ENCODE measurements at regions not wholly inside any gene's neighbourhood (a gene's known extent, or its start where the extent isn't known, plus 50 kb on each side); places are given as distances from the start of the nearest gene placed in this dataset.
"Not testable (repeated sequence)": the region's sequence is repeated elsewhere in the genome, so short reads cannot be mapped to it uniquely, and the experiment has no call there.

GRCh38 chr3:3433711-3434110 is 254.2 kb upstream of the CRBN start:
- intact Hi-C loops (cut with DNase I): no loop called here
- Histone ChIP-seq H3K36me3 (no peaks in the 10 kb centered on the region), H3K4me3 (no peak overlapping the region), H3K27me3 (no peaks in the 10 kb centered on the region), H3K27ac (no peak overlapping the region), H3K9me3 (no peaks in the 10 kb centered on the region), H3K4me1 (no peaks in the 10 kb centered on the region)
- TF ChIP-seq POLR2AphosphoS5 (IDR thresholded peaks at IDR 0.05) (no peak), POLR2A (IDR thresholded peaks at IDR 0.05) (no peak), EP300 (IDR thresholded peaks at IDR 0.05) (no peak), CTCF (IDR thresholded peaks at IDR 0.05) (no peak)
- 94% methylated on average over 2 of the region's 2 CpGs for WGBS, 2 donors
- no peak for DNase-seq

- no peaks in the 10 kb centered on the region for H3K36me3 ChIP-seq
- no peaks in the 10 kb centered on the region for H3K4me1 ChIP-seq
- intact Hi-C loops (cut with DNase I): no loop called here
- H3K4me3 ChIP-seq: no peak overlapping the region
- H3K27me3 ChIP-seq: no peaks in the 10 kb centered on the region
- no peaks in the 10 kb centered on the region for H3K9me3 ChIP-seq
- DNase-seq: no peak
- H3K27ac ChIP-seq: no peak overlapping the region
- no peak for TF ChIP-seq POLR2AphosphoS5 (IDR thresholded peaks at IDR 0.05)
- WGBS, 2 donors: 60 to 73% methylated on average over 5 of the region's 5 CpGs
These were observed 250.3 kb upstream of the CRBN start for GRCh38 chr3:3429841-3430240.

- H3K27me3 ChIP-seq; H3K27ac ChIP-seq; H3K4me1 ChIP-seq; H3K36me3 ChIP-seq; H3K9me3 ChIP-seq; DNase-seq; H3K4me3 ChIP-seq; intact Hi-C loops (cut with DNase I): not testable (repeated sequence)
- WGBS, 2 donors: 44 to 56% methylated on average over 4 of the region's 4 CpGs
These were observed 228.2 kb upstream of the CRBN start for GRCh38 chr3:3407707-3408106.

GRCh38 chr3:3405131-3405530 is 225.6 kb upstream of the CRBN start:
- Histone ChIP-seq H3K9me3 (peaks cover 0 to 5% (median 1%) of the 10 kb centered on the region in 4 donors), H3K27me3 (no peaks in the 10 kb centered on the region)
- 81 to 84% methylated on average over 6 of the region's 6 CpGs for WGBS, 2 donors

GRCh38 chr3:3403700-3404099 is 224.2 kb upstream of the CRBN start:
- no peak overlapping the region for H3K4me3 ChIP-seq
- intact Hi-C loops (cut with DNase I): no loop called here
- no peak overlapping the region for H3K27ac ChIP-seq
- TF ChIP-seq POLR2A (IDR thresholded peaks at IDR 0.05) (no peak), POLR2AphosphoS5 (IDR thresholded peaks at IDR 0.05) (no peak), EP300 (IDR thresholded peaks at IDR 0.05) (no peak), CTCF (IDR thresholded peaks at IDR 0.05) (no peak)
- H3K4me1 ChIP-seq: no peaks in the 10 kb centered on the region
- H3K36me3 ChIP-seq: no peaks in the 10 kb centered on the region
- H3K9me3 ChIP-seq: peaks cover 0 to 6% (median 2%) of the 10 kb centered on the region in 4 donors
- DNase-seq: no peak
- WGBS, 2 donors: 80 to 82% methylated on average over 4 of the region's 4 CpGs
- H3K27me3 ChIP-seq: no peaks in the 10 kb centered on the region

More at GRCh38 chr3:3405131-3405530, 225.6 kb upstream of the CRBN start:
- no peak overlapping the region for H3K4me3 ChIP-seq
- H3K27ac ChIP-seq: no peak overlapping the region
- no peaks in the 10 kb centered on the region for H3K36me3 ChIP-seq
- intact Hi-C loops (cut with DNase I): no loop called here
- DNase-seq: no peak
- H3K4me1 ChIP-seq: no peaks in the 10 kb centered on the region
- no peak for TF ChIP-seq CTCF (IDR thresholded peaks at IDR 0.05)
- TF ChIP-seq POLR2A (IDR thresholded peaks at IDR 0.05): no peak
- no peak for TF ChIP-seq EP300 (IDR thresholded peaks at IDR 0.05)
- TF ChIP-seq POLR2AphosphoS5 (IDR thresholded peaks at IDR 0.05): no peak

GRCh38 chr3:3392946-3393345 is 213.5 kb upstream of the CRBN start:
- H3K4me3 ChIP-seq: no peak overlapping the region
- H3K9me3 ChIP-seq: peaks cover 0 to 2% (median under 1%) of the 10 kb centered on the region in 4 donors
- 90 to 98% methylated on average over 1 of the region's 1 CpG for WGBS, 2 donors
- H3K4me1 ChIP-seq: no peaks in the 10 kb centered on the region
- no peak overlapping the region for H3K27ac ChIP-seq
- no peak for DNase-seq
- intact Hi-C loops (cut with DNase I): no loop called here
- no peaks in the 10 kb centered on the region for H3K36me3 ChIP-seq
- H3K27me3 ChIP-seq: no peaks in the 10 kb centered on the region
- no peak for TF ChIP-seq CTCF (IDR thresholded peaks at IDR 0.05)
- TF ChIP-seq POLR2AphosphoS5 (IDR thresholded peaks at IDR 0.05): no peak
